H7 (cell line): ENCODE measurements at regions not wholly inside any gene's neighbourhood (a gene's known extent, or its start where the extent isn't known, plus 50 kb on each side); places are given as distances from the start of the nearest gene placed in this dataset.
A peak's percentile ranks its signal among the peaks of the same experiment; 100 is the strongest.

Experiments
- DNase-seq: peaks from one replicate; pipeline ENCODE4 v3.0.0; 2012
- H3K27me3 ChIP-seq: 2 replicates; pipeline ENCODE4 v1.6.0; 2011; ENCODE audit warnings: mild to moderate bottlenecking, low read length; ENCODE audit not compliant: control insufficient read depth, insufficient read depth
- H3K36me3 ChIP-seq: replicated peaks from 2 replicates; pipeline ENCODE4 v1.5.1; 2011; ENCODE audit warnings: low read length; ENCODE audit not compliant: control insufficient read depth, insufficient read depth
- H3K4me3 ChIP-seq: 2 replicates; pipeline ENCODE4 v1.5.1; 2011; ENCODE audit warnings: low read depth, mild to moderate bottlenecking, control low read depth, low read length, moderate library complexity; ENCODE audit not compliant: insufficient read depth

DNA sequence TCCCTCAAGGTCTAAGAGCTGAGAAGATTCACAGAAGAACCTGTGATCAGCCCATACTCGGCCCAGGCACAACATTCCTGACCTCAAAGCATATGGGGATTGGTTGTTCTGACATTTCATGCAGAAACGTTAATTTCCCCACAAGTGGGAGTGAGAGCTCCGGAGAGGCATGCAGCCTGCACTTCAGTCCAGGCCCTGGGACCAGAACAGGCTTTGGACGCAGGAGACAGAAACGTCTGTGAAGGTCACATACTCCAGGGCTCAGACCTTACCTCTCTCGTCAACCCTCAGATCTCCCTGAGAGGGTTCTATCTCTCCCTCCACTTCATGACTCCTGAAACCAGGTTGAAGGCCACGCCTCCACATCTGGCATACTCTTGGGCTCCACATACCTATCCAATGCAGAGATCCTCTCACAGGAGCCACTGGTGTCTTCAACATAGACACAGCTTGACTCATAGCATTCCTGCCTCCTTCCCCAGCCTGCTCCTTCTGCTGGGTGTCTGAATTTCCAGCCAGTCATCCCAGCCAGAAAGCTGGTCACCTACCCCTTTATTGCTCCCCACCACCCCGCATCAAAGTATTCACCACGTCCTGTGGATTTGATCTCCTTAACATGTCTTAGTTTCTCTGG is 149.2 kb downstream of the OMA1 start:
- H3K36me3 ChIP-seq: no peaks in the 10 kb centered on the region

DNA sequence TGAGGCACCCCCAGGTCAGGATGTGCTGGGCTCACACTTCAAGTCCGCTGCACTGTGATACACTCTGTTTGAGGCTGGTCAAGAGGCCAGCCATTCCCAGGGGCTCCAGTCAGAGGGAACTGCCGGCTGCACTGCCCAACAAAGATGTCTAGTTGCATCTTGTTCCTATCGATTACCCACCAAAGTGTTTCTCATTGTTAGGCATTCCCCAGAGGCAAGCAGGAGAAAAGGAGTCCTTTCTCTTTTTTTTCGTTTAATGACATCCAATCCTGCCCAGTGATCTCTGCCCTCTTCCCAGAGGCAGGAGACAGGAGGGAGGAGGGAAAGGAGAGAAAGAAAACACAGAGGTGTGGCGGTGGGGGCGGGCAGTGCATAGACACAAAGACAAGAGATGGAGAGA is 150.4 kb downstream of the OMA1 start:
- Histone ChIP-seq H3K4me3 (no peak overlapping the region), H3K36me3 (no peaks in the 10 kb centered on the region), H3K27me3 (no peaks in the 10 kb centered on the region; the same call in 1 of the 2 replicates)
- DNase-seq: no peak

More for the DNA sequence above, 149.2 kb downstream of the OMA1 start:
- Histone ChIP-seq H3K4me3 (no peak overlapping the region), H3K27me3 (no peaks in the 10 kb centered on the region; the same call in 1 of the 2 replicates)
- DNase-seq: no peak

DNA sequence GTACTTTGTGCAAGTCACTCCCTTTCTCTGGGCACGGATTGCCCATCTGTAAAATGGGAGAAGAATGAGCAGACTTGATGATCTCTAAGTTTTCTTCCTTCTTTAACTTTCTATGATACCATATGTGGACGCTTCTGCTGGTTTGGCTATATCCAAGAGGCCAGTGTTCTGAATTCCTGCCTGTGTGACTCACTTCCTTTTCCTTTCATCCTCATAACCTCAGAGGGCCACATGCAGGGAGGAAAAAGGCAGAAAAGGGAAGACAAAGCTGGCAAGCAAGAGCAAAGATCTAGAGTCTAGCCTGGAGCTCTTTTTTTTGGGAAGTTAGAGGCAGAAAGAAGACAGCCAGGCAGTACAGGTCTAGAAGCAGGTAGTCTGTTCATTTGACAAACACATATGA is 151.2 kb downstream of the OMA1 start:
- H3K4me3 ChIP-seq: no peak overlapping the region
- DNase-seq: peak; percentile 19
- H3K27me3 ChIP-seq: no peaks in the 10 kb centered on the region; the same call in 1 of the 2 replicates

DNA sequence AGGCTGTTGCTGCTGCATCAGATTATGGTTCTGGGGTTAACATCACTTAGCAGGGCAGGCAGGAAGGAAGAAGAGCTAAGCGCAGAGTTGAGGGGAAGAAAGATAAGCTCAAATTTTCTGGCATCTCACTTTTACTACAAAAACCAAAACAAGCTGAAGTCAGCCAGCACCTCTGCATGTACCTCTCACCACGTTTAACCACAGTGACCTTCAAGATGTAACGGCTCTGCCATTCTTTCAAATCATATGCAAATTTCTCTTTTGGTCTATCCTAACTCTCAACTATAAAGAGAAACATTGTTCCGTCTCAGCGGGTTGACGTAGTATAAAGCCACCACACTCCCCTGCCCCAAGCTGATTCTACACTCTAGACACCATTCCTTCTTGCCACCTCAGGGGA is 154.4 kb downstream of the OMA1 start:
- H3K27me3 ChIP-seq: no peaks in the 10 kb centered on the region; the same call in 1 of the 2 replicates

More for the DNA sequence above, 151.2 kb downstream of the OMA1 start:
- H3K36me3 ChIP-seq: no peaks in the 10 kb centered on the region

DNA sequence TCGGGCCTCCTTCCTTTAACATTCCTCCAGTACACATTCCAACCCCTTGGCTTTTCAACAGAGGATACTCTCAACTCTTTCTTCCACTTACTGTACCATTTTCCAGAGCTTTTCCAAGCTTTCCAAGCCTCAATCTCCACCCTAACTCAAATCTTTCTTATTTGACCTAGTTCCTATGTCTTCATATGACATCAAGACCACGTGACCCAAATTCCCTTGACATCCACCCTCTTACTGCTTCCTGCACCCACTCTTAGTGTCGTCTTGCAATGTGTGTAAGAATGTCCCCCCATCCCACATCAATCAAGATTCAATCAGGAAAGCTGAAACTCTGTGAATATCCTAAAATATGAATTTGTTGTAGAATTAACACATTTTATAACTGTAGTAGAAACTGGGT is 155.0 kb downstream of the OMA1 start:
- H3K27me3 ChIP-seq: no peaks in the 10 kb centered on the region; the same call in 1 of the 2 replicates
- H3K4me3 ChIP-seq: no peak overlapping the region
- no peaks in the 10 kb centered on the region for H3K36me3 ChIP-seq
- no peak for DNase-seq

More for the DNA sequence above, 154.4 kb downstream of the OMA1 start:
- H3K4me3 ChIP-seq: no peak overlapping the region
- no peaks in the 10 kb centered on the region for H3K36me3 ChIP-seq
- no peak for DNase-seq

DNA sequence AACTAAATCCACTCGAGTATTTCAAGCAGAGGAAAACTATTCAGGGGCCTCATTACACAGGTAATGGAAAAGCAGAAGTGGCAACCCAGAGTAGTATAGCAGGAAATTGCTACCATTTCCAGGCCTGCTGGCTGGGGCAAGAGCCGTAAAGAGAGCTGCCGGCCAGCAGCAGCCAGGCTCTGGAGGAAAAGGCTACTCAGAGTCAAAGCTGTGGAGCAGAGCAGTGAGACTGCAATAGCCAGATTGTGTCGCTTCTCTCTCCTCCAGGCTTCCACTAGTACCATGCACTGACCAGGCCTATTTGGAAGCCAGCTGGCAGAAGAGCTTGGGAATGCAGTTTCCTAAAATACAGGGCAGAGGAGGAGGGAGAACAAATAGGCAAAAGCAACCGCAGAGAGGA is 155.5 kb downstream of the OMA1 start:
- Histone ChIP-seq H3K36me3 (no peaks in the 10 kb centered on the region), H3K27me3 (no peaks in the 10 kb centered on the region; the same call in 1 of the 2 replicates), H3K4me3 (no peak overlapping the region)
- no peak for DNase-seq

DNA sequence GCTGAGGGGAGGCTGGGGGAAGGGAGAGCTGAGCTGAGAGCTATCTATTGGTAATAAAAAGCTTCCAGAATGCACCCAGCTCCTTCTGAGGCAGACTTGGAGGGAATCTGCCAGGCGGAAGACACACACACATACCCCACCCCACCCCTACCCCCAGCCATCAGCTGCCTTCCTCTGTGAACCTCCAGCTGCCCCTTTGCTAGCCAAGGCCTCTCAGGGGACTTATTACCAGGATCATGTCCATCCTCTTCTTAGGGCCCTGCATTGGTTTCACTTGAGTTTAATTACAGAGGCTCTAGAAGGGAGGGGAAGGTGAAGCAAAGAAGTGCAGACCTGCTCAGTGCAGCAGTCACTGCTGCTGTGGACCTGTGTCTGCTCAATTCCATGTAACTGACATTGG is 156.4 kb downstream of the OMA1 start:
- no peak overlapping the region for H3K4me3 ChIP-seq
- no peak for DNase-seq
- no peaks in the 10 kb centered on the region; the same call in 1 of the 2 replicates for H3K27me3 ChIP-seq
- H3K36me3 ChIP-seq: no peaks in the 10 kb centered on the region

DNA sequence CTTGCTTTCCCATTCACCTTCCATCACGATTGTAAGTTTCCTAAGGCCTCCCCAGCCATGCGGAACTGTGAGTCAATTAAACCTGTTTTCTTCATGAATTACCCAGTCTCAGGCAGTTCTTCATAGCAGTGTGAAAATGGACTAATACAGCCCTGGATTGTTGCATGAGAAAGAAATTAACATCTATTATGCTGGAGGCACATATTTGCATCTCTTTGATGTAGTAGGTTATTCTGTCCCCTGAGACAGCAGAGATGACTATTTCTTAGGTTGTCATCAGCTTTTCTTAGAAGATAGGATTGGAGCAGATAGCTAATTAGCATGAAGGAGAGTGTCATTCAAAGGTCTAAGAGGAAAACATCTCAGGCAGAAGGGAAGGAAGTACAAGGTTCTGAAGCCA is 166.2 kb downstream of the OMA1 start:
- no peaks in the 10 kb centered on the region for H3K36me3 ChIP-seq
- no peak overlapping the region for H3K4me3 ChIP-seq
- no peak for DNase-seq
- H3K27me3 ChIP-seq: no peaks in the 10 kb centered on the region

DNA sequence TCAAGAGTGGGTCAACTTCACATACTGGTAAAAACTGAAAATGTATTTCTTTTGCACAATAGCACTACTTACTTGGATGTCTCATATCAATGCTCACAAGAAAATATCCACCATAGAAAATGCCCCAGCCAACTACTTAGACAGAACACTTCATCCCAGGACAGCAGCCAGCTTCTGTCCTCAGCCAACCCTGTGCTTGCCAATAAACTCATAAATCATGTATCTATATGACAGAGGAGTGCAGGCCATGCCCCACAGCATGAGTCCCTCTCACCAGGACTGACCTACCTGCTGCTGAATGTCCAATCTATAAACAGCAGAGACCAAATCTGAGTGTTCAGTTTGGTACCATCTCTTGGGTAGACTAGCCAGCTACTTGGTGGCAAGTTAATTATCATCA is 179.3 kb downstream of the OMA1 start:
- Histone ChIP-seq H3K27me3 (no peaks in the 10 kb centered on the region), H3K4me3 (no peak overlapping the region), H3K36me3 (no peaks in the 10 kb centered on the region)
- no peak for DNase-seq

DNA sequence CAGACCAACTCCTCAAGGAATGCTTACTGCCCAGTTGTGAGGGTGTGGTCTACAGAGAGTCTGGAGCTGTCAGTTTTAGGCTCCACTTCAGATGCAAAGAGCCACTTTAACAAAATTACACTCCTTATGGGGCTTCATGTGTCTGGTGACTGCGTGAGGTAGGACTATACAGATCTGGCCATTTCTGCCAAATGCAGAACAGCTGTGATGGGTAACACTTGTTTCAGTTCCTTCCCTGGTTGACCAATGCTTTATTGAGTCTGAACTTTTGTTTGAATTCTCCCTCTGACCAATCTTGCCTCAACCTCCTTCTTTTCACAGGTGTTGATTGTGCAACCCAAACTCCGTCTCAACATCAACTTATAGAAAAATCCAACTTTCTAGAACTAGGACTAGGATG is 181.2 kb downstream of the OMA1 start:
- DNase-seq: no peak
- Histone ChIP-seq H3K27me3 (no peaks in the 10 kb centered on the region), H3K4me3 (no peak overlapping the region), H3K36me3 (no peaks in the 10 kb centered on the region)

DNA sequence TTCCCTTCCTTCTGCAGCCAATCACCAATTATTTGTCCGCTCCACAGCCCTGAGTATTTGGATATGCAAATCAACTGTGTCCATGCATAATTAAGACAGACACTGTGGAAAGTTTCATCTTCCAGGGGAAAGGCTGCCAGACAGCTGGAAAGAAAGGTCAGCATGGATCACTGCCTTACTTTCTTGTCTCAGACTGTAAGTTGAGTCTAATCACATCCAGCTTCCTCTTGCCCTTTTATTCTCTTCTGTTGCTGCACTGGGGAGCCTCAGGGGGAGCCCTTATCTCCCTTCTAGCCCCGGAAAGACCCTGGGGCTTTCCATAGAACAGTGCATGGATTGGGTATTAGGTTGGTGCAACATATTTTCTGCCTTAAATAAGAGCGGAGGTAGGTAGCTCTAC is 182.9 kb downstream of the OMA1 start:
- H3K36me3 ChIP-seq: no peaks in the 10 kb centered on the region
- H3K27me3 ChIP-seq: no peaks in the 10 kb centered on the region
- H3K4me3 ChIP-seq: no peak overlapping the region
- peak; percentile 21 for DNase-seq

DNA sequence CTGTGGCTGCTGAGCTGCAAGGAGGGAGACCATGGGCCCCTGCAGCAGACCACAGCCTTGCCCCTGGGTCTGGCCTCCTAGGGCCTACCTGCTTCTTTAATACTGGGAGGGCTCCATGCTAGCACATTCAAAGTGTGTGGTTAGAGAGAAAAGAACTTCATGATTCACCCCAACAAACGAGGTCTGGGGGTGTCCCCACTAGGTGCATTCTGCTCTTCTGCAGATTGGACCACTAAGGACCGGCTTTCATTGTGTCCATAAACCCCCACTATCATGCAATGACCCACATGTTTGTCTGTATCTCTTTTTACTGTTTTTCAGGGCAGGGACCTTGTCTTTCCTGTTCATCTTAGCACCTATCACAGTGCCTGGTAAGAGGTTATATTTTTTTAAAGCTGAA is 185.4 kb downstream of the OMA1 start:
- H3K36me3 ChIP-seq: no peaks in the 10 kb centered on the region
- no peak overlapping the region for H3K4me3 ChIP-seq
- DNase-seq: no peak
- no peaks in the 10 kb centered on the region for H3K27me3 ChIP-seq

DNA sequence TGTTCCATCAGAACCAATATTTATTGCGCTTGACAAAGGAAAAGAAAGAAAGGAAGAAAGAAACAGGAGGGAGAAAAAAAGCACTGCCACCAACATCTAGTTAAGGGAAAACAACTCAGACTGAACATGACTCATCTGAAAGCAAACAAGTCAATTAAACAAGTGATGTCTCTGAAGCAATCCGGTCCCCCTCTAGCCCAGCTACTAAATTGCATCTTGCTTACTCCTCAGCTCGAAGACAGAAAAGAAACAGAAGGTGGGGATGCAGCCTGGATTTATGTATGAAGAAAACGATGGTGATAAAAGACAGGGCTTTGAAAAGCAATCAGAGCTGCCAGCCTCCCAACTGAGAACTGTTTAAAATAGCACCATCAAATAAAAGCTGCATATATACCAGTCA is 188.2 kb downstream of the OMA1 start:
- DNase-seq: no peak
- no peaks in the 10 kb centered on the region for H3K27me3 ChIP-seq
- no peaks in the 10 kb centered on the region for H3K36me3 ChIP-seq
- H3K4me3 ChIP-seq: no peak overlapping the region

DNA sequence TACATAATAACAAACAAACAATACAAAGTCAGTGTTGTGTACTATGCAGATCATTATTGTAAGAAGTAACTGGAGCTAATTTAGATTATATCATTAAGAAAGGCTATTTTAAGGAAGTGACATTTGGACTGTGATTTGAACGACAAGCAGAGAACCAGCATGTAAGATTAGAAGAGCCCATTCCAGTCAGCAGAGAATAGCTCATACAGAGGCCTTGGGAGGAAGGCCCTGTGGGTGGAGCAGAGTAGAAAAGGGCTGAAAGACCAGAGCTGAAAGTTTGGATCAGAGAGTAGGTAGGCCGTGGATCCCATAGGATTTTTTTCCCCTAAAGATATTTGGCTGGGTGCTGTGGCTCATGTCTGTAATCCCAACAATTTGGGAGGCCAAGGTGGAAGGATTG is 190.1 kb downstream of the OMA1 start:
- Histone ChIP-seq H3K27me3 (no peaks in the 10 kb centered on the region), H3K4me3 (no peak overlapping the region), H3K36me3 (no peaks in the 10 kb centered on the region)
- DNase-seq: no peak

DNA sequence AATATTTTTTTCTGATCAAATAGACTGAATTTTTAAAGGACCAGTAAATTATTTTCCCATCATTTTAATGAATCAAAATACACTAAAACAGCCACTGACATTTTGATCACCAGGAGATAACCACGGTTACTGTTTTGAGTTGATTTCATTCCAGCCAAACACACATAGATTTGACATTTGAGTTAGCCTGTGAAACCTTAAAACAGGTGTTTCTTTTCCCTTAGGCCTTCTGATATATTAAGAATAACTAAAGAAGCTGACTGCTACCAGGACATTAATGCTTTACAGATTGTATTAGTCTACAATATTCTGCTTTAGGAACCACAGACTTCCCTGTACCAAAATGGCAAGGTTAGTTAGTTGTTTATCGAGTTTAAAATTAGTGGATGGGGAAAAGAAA is 193.4 kb downstream of the OMA1 start:
- Histone ChIP-seq H3K36me3 (no peaks in the 10 kb centered on the region), H3K27me3 (no peaks in the 10 kb centered on the region), H3K4me3 (no peak overlapping the region)
- DNase-seq: no peak
